GM12874 (cell line): ENCODE measurements at regions not wholly inside any gene's neighbourhood (a gene's known extent, or its start where the extent isn't known, plus 50 kb on each side); places are given as distances from the start of the nearest gene placed in this dataset.

Experiments
- TF ChIP-seq, protein P1 (sequence below): IDR thresholded peaks from 2 replicates; pipeline ENCODE4 v1.5.1; 2011; ENCODE audit warnings: low read depth, mild to moderate bottlenecking, control low read depth, low read length, moderate library complexity; ENCODE audit not compliant: insufficient read depth

GRCh38 chr2:156800065-156800653 is 364.0 kb downstream of the GPD2 start:
- TF ChIP-seq, protein P1, sequence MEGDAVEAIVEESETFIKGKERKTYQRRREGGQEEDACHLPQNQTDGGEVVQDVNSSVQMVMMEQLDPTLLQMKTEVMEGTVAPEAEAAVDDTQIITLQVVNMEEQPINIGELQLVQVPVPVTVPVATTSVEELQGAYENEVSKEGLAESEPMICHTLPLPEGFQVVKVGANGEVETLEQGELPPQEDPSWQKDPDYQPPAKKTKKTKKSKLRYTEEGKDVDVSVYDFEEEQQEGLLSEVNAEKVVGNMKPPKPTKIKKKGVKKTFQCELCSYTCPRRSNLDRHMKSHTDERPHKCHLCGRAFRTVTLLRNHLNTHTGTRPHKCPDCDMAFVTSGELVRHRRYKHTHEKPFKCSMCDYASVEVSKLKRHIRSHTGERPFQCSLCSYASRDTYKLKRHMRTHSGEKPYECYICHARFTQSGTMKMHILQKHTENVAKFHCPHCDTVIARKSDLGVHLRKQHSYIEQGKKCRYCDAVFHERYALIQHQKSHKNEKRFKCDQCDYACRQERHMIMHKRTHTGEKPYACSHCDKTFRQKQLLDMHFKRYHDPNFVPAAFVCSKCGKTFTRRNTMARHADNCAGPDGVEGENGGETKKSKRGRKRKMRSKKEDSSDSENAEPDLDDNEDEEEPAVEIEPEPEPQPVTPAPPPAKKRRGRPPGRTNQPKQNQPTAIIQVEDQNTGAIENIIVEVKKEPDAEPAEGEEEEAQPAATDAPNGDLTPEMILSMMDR = no peak

DNA sequence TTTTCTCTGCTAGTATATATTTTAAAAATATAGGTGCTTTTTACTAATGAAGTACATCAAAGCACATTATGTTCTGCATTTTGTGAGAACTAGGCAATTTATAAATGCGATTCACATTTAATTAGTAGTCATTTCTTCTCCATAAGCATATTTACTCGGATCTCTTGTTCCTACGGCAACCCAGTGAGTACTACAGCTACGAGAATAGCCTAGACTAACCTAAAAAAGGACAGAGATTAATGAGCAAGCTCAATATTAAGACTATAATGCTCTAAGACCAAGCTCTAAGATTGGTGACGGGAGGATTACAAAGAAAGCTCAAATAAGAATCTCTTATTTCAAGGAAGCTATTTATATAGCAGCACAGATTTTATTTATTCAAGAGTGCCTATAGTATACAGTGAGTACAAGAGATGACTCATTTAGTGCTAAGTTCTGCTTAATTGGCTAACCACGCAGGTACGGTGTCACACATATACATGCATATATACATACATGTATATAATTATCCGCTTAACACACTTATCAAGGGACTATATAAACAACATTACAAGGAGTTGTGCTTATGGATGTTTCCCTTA is 364.7 kb downstream of the GPD2 start:
- TF ChIP-seq, protein P1 = no peak

DNA sequence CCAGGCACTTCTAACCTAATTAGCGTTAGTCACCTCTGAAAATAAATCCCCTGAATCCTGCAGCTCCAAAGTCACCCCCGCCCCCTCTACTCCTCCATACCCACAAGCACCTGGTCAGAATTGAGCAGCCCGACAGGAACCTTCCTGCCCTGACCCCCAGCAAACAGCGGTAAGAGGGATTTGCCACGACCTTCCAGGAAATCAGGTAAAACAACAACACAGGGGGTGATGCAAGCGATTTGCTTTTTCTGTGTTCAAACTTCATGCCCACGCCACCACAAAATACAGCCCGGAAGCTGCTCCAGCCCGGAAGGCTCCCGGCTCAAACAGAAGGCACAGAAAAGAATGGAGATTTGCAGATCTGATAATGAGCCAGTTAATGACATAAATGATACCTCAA is 367.1 kb downstream of the GPD2 start:
- TF ChIP-seq, protein P1 = no peak

DNA sequence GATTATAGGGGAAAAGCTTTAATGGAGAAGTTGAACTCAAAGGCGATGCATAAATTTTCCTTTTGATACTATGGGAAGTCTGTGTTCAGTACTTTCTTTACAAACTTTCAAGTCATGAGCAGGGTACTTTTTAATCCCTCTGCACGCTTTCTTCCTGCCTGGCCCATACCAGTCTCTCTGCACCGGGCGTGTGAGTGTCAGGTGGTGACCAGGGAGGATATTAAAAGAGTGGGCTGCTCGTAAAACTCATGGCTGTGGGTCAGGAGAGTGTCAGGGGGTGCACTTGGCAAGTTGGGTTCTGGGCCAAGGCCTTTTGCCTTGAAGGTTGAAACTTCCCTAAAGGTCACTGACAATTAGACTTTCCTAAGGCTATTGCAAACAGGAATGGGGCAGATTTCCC is 367.8 kb downstream of the GPD2 start:
- TF ChIP-seq, protein P1 = no peak

GRCh38 chr2:156810094-156810493 is 373.9 kb downstream of the GPD2 start:
- TF ChIP-seq, protein P1 = no peak

GRCh38 chr2:156812496-156812895 is 376.3 kb downstream of the GPD2 start:
- TF ChIP-seq, protein P1 = no peak

- TF ChIP-seq, protein P1 = no peak
Measured at GRCh38 chr2:156817430-156817829, 381.3 kb downstream of the GPD2 start.
